OCI-M1 (cell line): ENCODE measurements at regions not wholly inside any gene's neighbourhood (a gene's known extent, or its start where the extent isn't known, plus 50 kb on each side); places are given as distances from the start of the nearest gene placed in this dataset.

ENCODE experiments used
- DNase-seq: peaks from one replicate; lab custom pipeline; 2025; lab: John Stamatoyannopoulos, UW

- no peak for DNase-seq
Observed at GRCh38 chr17:79246225-79247190, 171.9 kb downstream of the ENGASE start.

GRCh38 chr17:79244665-79245064, 170.0 kb downstream of the ENGASE start:
- no peak for DNase-seq

DNA sequence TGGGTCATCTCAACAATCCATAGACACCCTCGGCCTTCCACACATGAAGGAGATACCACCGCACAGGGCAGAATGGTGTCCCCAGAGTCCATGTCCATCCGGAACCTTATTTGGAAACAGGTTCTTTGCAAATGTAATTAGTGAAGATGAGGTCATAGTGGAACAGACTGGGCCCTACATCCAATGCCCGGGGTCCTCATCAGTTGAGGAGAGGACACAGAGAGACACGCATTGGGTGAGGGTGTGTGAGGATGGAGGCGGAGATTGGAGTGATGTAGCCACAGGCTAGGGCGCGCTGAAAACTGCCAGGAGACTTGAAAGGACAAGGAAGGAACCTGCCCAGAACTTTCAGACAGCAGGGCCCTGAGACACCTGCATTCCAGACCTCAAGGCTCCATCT, 169.4 kb downstream of the ENGASE start:
- DNase-seq, result no peak

DNA sequence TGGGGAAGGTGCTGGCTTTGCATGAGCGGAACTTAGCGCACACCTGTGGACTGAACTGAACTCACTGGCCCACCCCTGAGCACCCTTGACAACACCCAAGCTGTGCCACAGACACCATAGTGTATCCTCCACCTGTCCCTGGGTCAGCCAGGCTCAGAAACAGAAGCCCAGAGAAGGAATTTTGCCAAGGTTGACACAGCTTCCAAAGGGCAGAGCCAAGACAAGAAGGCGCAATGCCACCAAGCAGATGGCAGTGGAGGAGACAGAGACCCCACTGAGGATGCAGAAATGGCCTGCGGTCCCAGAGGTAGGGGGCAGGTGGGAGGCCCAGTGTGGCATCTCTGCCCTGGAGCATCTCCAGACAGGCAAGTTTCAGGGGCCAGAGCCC, 169.0 kb downstream of the ENGASE start:
- DNase-seq, result no peak

GRCh38 chr17:79242873-79243602, 168.4 kb downstream of the ENGASE start:
- DNase-seq, result peak; percentile 6

GRCh38 chr17:79242393-79242792, 167.8 kb downstream of the ENGASE start:
- DNase-seq, result no peak

DNA sequence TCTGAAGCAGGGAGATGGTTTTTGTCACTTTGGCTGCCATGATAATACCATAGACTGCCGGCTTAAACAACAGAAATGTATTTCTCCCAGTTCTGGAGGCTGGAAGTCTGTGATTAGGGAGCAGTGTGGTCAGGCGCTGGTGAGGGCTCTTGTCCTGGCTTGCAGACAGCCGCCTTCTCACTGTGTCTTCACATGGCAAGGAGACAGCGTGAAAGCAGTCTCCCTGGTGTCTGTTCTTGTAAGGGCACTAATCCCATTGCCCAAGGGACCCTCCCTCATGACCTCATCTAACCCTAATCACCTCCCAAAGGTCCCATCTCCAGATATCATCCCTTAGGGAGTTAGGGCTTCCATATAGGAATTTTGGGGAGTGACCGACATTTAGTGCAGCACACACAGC, 167.0 kb downstream of the ENGASE start:
- no peak for DNase-seq

- DNase-seq, result no peak
Observed at GRCh38 chr17:79239205-79239604, 164.6 kb downstream of the ENGASE start.

DNA sequence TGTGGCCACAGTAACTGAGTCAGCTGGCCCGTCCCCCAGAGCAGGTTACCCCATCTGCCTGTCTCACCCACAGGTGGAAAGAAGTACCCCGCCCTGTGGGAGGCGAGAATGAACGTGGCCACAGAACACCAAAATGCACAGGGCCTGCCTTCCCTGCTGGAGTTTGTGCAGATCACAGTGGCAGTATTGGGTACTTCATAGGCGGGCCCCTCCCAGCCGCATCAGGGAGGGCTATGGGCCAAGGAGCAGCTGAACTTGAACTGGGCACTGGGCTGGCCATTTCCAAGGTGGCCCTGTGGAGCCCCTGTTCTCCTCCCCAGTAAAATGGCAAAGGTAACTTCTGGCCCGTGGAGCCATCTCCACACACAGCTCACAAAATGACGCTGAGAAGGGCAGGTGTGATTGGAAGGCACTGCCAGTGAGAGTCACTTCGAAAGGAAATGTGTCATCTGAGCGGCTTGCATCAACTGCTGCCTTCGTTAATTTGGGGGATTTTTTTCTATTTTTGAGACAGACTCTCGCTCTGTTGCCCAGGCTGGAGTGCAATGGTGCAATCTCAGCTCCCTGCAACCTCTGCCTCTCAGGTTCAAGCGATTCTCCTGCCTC, 162.9 kb downstream of the ENGASE start:
- DNase-seq, result no peak

GRCh38 chr17:79235808-79236207, 161.2 kb downstream of the ENGASE start:
- no peak for DNase-seq

GRCh38 chr17:79233916-79234551, 159.4 kb downstream of the ENGASE start:
- no peak for DNase-seq

DNA sequence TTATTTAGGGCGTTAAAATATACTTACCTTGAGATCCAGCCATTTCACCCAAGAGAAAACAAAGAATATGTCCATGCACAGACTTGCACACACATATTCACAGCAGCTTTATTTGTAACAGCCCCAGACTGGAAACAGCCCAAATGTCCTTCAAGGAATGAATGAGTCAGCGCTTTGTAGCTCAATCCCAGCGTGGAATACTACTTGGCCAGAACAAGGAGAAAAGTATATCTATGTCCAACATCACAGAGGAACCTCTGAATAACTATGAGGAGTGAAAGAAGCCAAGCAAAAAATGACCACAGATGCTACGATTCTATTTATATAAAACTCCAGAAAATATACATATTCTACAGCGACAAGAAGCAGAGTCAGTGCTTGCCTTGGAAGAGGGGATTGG, 158.3 kb downstream of the ENGASE start:
- no peak for DNase-seq

DNA sequence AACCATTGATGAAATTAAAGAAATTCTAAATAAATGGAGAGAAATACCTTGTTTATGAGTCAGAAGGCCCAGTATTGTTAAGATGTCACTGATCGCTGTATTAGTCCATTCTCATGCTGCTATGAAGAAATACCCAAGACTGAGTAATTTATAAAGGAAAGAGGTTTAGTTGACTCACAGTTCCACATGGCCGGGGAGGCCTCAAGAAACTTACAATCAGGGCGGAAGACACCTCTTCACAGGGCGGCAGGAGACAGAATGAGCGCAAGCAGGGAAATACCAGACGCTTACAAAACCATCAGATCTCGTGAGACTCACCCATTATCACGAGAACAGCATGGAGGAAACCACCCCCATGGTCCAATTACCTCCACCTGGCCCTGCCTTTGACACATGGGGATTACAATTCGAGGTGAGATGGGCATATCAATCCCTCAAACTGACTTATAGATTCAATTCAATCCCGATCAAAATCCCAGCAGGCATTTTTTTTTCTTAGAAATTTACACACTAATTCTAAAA, 157.2 kb downstream of the ENGASE start:
- DNase-seq, result no peak

GRCh38 chr17:79230576-79230975, 156.0 kb downstream of the ENGASE start:
- DNase-seq, result no peak

DNA sequence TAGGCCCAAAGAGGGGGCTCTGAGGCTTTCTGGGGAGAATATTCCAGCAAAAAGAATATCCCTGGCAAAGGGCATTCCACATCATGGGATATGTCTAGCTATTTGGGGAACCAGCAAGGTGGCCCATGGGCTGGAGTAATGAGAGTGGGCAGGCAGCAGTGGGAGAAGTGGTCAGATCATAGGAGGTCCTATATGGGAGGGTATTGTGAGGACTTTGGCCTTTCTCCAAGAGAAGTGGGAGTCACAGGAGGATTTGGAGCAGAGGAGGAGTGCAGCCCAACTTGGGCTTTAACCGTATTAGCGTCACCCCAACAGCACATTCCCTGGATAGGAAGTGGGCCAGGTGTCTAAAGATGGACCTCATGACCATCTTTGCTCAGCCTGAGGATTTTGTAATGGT, 151.4 kb downstream of the ENGASE start:
- no peak for DNase-seq

GRCh38 chr17:79224903-79225302, 150.3 kb downstream of the ENGASE start:
- DNase-seq, result no peak

GRCh38 chr17:79224476-79224875, 149.9 kb downstream of the ENGASE start:
- no peak for DNase-seq

- no peak for DNase-seq
Observed at GRCh38 chr17:79223953-79224352, 149.3 kb downstream of the ENGASE start.

GRCh38 chr17:79223471-79223870, 148.8 kb downstream of the ENGASE start:
- DNase-seq, result no peak

GRCh38 chr17:79221597-79221996, 147.0 kb downstream of the ENGASE start:
- no peak for DNase-seq

GRCh38 chr17:79220713-79221291, 146.2 kb downstream of the ENGASE start:
- DNase-seq, result no peak
